Stimulated activated CD8-positive, alpha-beta memory T cell treated with anti-CD3 and anti-CD28 coated beads, Interleukin-7, amount 100 ng/mL, for 48 hours (primary cell): ENCODE measurements at regions not wholly inside any gene's neighbourhood (a gene's known extent, or its start where the extent isn't known, plus 50 kb on each side); places are given as distances from the start of the nearest gene placed in this dataset.

ENCODE experiments used
- DNase-seq, 2 donors: peaks; one replicate each; pipeline ENCODE4 v3.0.0-alpha.2; 2020; ENCODE audit warnings: low read depth in 1 of 2; ENCODE audit errors: extremely low read depth in 1 of 2

- DNase-seq: no peak
Measured at GRCh38 chr1:218633238-218633988, 288.3 kb downstream of the TGFB2 start.

- DNase-seq: no peak
Measured at GRCh38 chr1:218634212-218634611, 289.1 kb downstream of the TGFB2 start.

GRCh38 chr1:218636548-218636947, 291.4 kb downstream of the TGFB2 start:
- no peak for DNase-seq

DNA sequence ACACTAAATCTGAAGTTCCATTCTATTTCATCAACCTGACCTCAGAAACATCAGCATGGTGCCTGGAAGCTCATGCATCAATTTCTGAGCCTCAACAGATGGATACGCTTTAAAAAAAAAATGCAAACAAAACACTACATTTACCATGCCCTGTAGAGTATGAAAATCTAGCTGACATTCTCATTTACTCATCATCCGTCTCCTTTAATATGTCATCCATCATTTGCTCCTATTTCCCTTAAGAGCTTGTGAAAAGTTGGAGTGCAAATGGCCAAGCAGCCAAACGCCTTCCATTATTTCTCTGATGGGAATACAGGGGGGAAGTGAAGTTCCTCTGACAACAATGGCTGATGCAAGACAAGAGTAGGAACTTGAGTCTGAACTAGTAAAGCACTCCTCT, 295.0 kb downstream of the TGFB2 start:
- DNase-seq: no peak

DNA sequence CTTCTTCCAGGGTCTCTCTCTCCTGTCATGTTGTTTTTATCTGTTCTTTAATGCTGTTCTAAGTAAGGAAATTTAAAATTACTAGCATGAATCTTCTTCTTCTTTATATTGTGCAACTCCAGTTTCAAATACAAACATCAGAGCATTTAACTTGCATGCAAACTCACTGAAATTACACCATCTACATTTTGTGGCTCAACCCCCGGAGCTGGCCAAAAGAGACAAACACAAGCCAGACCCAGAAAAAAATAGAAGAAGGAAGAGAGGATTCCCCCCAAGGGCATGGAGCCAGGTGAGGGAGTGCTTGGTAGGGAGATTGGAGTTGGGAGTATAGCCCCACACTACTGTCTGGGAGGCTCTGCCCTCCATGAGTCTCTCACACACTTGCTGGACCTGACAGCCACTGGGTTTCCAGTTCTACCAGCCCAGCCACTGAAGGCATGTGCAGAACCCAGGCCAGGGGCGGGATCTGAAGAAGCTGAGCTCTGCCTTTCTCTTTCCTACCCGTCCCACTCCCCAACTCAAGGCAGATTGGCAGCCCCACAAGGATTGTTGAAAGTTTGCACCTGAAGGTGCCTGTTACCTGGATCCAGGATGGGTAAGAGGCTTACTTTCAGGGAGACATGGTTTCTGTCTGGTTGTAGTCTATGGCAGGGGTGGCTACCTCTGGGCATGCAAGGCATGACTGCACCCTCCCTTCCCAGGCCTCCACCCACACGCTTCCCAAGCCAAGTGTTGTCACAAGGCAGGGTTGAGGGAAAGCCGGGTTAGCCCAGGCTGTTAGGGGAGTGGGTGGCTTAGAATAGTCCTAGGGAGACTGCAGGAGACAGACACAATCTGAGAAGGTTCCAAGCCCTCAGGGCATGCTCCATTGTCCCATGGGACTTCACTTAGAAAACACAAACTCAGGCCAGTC, 297.2 kb downstream of the TGFB2 start:
- DNase-seq: no peak

DNA sequence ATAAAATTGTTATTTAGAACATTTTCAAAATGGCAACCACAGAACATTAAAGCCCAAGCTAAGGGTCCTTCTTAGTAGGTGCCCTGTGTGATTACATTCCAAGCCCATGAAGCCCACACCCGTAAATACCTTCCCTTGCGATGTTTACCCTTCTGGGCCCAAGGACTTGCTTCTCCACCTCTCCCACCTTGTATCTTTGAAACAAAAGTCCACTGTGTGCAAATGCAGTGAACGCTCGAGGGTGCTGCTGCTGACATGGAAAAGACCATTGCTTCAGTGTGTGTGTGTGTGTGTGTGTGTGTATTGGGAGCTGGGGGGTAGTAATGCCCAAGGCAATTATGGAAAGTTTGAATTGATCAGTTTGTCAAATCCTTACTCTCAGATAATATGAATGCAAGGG, 298.1 kb downstream of the TGFB2 start:
- no peak for DNase-seq

DNA sequence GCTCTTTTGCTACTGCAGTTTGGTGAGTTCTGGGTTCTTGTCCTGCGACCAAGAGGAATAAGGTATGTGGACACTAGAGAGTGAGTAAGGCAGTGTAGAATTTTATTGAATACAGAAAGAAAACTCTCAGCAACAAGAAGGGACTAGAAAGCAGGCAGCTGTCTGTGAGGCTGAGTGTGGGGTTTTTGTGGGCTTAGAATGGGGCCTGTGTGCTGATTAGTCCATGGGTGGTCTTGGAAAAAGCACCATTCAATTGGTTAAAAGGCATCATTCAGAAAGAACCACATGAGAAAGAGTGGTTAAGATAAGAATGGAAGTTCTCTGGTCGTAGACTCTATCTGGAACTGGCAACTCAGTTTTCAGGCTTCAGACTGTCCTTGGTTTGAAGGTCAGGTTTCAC, 298.8 kb downstream of the TGFB2 start:
- no peak for DNase-seq

GRCh38 chr1:218646288-218646687, 301.2 kb downstream of the TGFB2 start:
- DNase-seq: no peak

DNA sequence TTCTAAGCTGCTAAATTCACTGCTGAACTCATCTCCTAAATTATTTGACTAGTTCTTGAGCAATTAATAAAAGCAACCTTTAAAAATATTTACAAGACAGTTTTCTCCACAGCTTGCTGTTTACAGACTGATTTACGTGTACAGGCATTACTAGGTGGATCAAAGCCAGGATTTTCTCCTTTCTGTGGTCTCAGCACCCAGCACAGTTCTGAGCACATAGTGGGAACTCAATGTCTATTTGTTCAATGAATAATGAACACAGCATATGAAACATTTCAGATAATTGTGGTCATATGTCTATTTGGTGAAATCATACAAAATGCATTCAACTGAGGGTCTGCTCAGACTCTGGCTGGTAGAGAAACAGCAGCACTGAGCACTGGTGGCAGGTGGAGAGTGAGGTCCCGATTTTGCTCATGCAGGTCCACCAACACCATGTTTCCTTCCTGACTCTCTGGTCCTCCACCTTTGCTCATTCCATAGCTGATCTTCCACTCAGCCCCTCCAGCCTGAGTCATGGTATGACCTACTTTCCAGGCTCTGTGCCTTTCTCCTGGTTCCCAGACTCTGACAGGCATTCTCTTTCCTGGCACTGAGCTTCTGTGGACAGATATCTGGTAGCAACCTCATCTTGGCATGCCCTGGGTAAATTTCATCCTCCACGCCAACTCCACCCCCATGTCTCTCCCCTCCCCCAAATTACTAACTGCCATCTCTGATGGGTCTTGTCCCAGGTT, 311.3 kb downstream of the TGFB2 start:
- no peak for DNase-seq

DNA sequence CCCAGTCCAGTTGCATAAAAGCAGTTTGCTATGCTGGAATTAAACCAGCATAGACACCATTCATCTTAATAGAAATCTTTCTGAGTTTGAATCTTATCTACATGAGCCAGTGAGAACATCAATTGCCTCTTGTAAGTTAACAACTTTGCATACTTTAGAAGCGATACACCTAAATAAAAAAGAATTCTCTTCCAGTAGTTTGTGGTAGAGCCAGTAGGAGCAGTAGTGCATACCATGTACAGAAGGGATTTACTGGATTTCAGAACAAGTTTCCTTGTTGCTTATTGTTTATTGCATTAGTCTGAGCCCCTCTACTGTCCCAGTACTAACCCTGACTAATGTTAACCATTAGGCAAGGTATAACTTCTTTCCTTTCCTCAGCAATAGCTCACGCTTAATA, 313.1 kb downstream of the TGFB2 start:
- no peak for DNase-seq

GRCh38 chr1:218658899-218659298, 313.8 kb downstream of the TGFB2 start:
- DNase-seq: no peak

DNA sequence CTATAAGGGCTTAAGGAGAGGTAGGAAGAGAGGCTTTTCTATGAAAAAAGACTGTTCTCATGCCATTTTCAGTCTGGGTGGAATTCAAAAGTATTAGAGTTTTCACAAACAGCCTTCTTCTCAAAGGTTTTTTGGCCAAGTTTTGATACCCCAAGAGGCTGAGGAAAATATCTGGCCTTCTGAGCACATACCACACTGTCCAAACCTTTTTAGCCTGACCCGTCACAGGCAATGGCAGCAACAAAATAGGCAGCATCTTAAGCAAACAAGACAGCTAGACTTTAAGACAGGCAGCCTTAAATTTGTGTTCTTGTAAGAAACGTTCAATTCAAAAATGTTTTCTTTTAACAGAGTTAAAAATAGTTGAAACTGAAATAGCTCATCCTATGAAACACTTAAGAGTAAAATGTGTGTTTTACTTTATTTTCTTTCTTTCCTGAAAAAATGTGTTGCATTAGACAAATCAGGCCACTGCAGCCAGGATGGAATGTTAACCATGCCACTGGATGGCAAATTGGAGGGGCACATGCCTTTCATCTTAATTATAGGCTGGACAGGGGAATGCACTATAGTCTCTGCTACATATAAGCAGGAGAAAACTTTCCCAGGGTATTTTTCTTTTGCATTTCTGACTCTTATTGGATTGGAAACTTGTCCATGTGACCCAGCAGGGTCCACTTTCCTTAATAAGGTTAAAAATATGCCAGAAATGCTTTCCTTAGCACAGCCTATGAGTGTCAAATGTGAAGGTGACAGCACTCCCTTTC, 315.0 kb downstream of the TGFB2 start:
- no peak for DNase-seq

DNA sequence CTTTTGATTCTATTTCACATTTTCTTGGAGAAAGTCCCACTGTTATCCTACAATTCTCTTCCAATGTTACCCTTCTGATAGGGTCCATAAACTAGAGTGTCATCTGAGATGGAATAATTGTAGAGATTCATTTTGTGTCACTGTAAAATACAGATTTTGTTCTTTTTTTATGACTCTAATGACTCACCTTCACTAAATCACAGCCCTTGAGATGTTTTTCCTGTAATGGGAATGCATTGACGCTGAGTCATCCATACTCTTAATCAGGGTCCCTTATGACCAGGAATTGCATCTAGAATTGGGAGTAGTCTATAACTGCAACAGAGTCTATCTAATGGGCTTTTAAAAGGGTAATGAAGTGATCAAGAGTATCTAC, 315.5 kb downstream of the TGFB2 start:
- DNase-seq: no peak

- no peak for DNase-seq
Measured at GRCh38 chr1:218661411-218661810, 316.3 kb downstream of the TGFB2 start.

GRCh38 chr1:218664385-218665170, 319.4 kb downstream of the TGFB2 start:
- no peak for DNase-seq

DNA sequence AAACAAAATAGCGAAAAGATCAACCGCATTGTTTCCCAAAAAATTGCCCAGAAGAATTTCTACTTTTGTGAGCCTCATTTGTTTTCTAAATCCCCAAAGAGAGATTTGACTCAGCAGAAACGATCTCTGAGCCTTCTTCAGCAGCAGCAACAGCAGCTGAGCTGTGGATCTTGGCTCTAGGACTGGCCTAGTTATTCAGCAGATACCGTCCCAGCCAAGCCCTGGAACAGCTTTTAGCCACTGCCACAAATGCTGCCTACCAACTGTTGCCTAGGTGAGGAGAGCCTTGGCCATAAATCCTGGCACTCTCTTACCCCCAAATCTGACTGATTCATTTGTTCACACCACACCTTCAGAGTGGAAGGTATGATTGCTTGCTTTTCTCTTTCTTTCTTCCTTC, 320.1 kb downstream of the TGFB2 start:
- no peak for DNase-seq

DNA sequence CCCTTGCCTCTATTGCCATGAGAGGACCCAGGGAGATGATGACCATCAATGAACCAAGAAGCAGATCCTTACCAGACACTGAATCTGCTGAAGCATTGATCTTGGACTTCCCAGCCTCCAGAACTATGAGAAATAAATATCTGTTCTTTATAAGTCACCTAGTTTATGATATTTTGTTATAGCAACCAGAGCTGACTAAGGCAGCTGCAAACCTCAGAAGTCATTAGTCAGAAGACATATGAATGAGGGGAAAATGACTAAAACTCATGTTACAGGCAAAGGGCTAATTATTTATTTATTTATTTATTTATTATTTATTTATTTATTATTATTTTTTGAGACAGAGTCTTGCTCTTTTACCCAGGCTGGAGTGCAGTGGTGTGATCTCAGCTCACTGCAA, 321.1 kb downstream of the TGFB2 start:
- DNase-seq: no peak

GRCh38 chr1:218667781-218668516, 322.8 kb downstream of the TGFB2 start:
- DNase-seq: no peak

- DNase-seq: no peak
Measured at GRCh38 chr1:218669431-218669830, 324.3 kb downstream of the TGFB2 start.
